ENCODE measurements at regions not wholly inside any gene's neighbourhood (a gene's known extent, or its start where the extent isn't known, plus 50 kb on each side); places are given as distances from the start of the nearest gene placed in this dataset.

GRCh38 chr12:90841336-90841735, 113.6 kb downstream of the CCER1 start:
- Mint-ChIP-seq H3K27me3 (no peaks in the 10 kb centered on the region), H3K9me3 (no peaks in the 10 kb centered on the region), H3K4me1 (no peaks in the 10 kb centered on the region), H3K36me3 (no peaks in the 10 kb centered on the region), H3K4me3 (no peak overlapping the region), H3K27ac (no peak overlapping the region)
- Histone ChIP-seq H3K27ac (ENCODE audit: low read depth, low read length) (no peak overlapping the region), H3K9me3 (ENCODE audit: low read length) (no peaks in the 10 kb centered on the region), H3K27me3 (ENCODE audit: insufficient read depth, low read length, poor library complexity, severe bottlenecking) (no peaks in the 10 kb centered on the region), H3K36me3 (ENCODE audit: insufficient read depth, low read length) (no peaks in the 10 kb centered on the region), H3K4me3 (ENCODE audit: low read length) (no peak overlapping the region), H3K4me1 (ENCODE audit: insufficient read depth, low read length) (no peaks in the 10 kb centered on the region)
- CTCF ChIA-PET = interaction anchor here (1.1 kb wide), 1 partner anchor 16 kb away, joined by 3 read pairs; no protein-coding TSS in a partner anchor
- no peak for DNase-seq
- POLR2A ChIA-PET = no interaction called here

DNA sequence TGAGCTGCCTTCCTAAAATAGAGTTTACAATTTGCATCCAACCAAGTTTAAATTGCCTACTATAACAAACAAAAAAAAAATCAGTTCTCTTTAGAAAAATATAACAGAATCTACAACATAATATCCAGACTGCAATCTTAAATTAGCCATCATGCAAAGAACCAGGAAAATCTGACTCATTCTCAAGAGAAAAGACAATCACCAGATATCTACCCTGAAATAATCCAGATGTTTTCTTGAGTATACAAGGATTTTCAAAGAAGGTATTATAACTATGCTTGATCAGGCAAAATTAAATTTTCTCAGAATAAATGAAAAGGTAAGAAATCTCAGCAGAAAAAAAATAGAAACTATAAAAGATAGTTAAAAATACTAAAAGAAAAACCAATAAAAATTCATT, 115.6 kb downstream of the CCER1 start:
- no peak overlapping the region for H3K27ac ChIP-seq (ENCODE audit: low read depth, low read length)
- H3K36me3 ChIP-seq (ENCODE audit: insufficient read depth, low read length) = no peaks in the 10 kb centered on the region
- ChIA-PET POLR2A (no interaction called here), CTCF (no interaction called here)
- no peaks in the 10 kb centered on the region for H3K4me1 Mint-ChIP-seq
- H3K27me3 Mint-ChIP-seq = no peaks in the 10 kb centered on the region
- no peak for DNase-seq
- H3K27me3 ChIP-seq (ENCODE audit: insufficient read depth, low read length, poor library complexity, severe bottlenecking) = no peaks in the 10 kb centered on the region
- no peaks in the 10 kb centered on the region for H3K9me3 ChIP-seq (ENCODE audit: low read length)
- no peaks in the 10 kb centered on the region for H3K9me3 Mint-ChIP-seq
- no peak overlapping the region for H3K27ac Mint-ChIP-seq
- no peaks in the 10 kb centered on the region for H3K4me1 ChIP-seq (ENCODE audit: insufficient read depth, low read length)
- H3K4me3 Mint-ChIP-seq = no peak overlapping the region
- no peaks in the 10 kb centered on the region for H3K36me3 Mint-ChIP-seq
- no peak overlapping the region for H3K4me3 ChIP-seq (ENCODE audit: low read length)

DNA sequence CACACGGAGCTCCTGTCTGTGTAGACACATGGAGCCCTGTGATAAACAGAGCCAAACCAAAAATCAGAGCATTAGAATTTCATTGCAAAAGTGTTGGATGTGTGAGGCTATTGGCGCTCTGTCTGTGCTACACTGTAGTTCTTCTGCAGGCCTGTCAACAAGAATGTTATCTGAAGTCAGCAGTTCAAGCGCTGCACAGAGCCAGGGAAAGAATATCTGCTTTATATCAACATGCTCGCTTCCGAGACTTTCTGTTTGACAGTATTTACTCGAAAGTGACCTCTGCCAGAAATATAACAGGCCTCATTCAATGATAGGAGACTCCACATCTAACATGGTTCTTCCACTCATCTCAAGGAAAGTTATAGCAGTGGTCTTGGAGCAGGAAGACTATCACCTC, 118.3 kb downstream of the CCER1 start:
- CTCF ChIA-PET = no interaction called here
- Histone ChIP-seq H3K9me3 (ENCODE audit: low read length) (no peaks in the 10 kb centered on the region), H3K27me3 (ENCODE audit: insufficient read depth, low read length, poor library complexity, severe bottlenecking) (no peaks in the 10 kb centered on the region), H3K36me3 (ENCODE audit: insufficient read depth, low read length) (no peaks in the 10 kb centered on the region), H3K4me3 (ENCODE audit: low read length) (no peak overlapping the region), H3K4me1 (ENCODE audit: insufficient read depth, low read length) (no peaks in the 10 kb centered on the region), H3K27ac (ENCODE audit: low read depth, low read length) (no peak overlapping the region)
- Mint-ChIP-seq H3K4me3 (no peak overlapping the region), H3K27ac (no peak overlapping the region), H3K36me3 (no peaks in the 10 kb centered on the region), H3K9me3 (no peaks in the 10 kb centered on the region), H3K27me3 (peaks cover 0 to 3% of the 10 kb centered on the region in 2 donors), H3K4me1 (peaks cover 0 to 5% (median 0%) of the 10 kb centered on the region in 3 donors)
- POLR2A ChIA-PET = no interaction called here
- no peak for DNase-seq

DNA sequence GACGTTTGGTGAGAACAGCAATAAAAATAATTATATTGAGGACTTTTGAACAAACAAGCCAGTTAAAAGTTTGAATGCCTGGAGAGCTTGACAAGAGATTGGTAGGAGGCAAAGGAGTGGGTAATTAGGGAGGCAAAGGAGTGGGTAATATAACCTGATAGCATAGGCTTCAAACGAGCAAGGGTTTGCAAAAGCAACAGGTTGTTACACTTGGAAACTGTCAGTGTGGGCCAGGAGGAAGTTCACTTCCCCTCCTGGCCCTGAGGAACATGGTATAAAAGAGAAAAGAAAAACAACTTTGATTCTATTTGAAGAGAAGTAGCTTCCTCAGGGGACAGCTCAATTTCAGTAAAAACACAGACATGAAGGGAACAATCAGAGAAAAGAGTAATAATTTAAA, 121.7 kb downstream of the CCER1 start:
- Mint-ChIP-seq H3K4me3 (no peak overlapping the region), H3K36me3 (no peaks in the 10 kb centered on the region), H3K9me3 (no peaks in the 10 kb centered on the region), H3K4me1 (peaks cover 0 to 5% (median 0%) of the 10 kb centered on the region in 3 donors), H3K27me3 (peaks cover 0 to 3% of the 10 kb centered on the region in 2 donors), H3K27ac (no peak overlapping the region)
- no peaks in the 10 kb centered on the region for H3K9me3 ChIP-seq (ENCODE audit: low read length)
- H3K27me3 ChIP-seq (ENCODE audit: insufficient read depth, low read length, poor library complexity, severe bottlenecking) = no peaks in the 10 kb centered on the region
- H3K36me3 ChIP-seq (ENCODE audit: insufficient read depth, low read length) = no peaks in the 10 kb centered on the region
- H3K4me3 ChIP-seq (ENCODE audit: low read length) = no peak overlapping the region
- H3K27ac ChIP-seq (ENCODE audit: low read depth, low read length) = no peak overlapping the region
- no peak for DNase-seq
- H3K4me1 ChIP-seq (ENCODE audit: insufficient read depth, low read length) = no peaks in the 10 kb centered on the region
- CTCF ChIA-PET = no interaction called here
- POLR2A ChIA-PET = no interaction called here

- Mint-ChIP-seq H3K27me3 (peaks cover 0 to 3% of the 10 kb centered on the region in 2 donors), H3K27ac (no peak overlapping the region), H3K9me3 (no peaks in the 10 kb centered on the region), H3K36me3 (no peaks in the 10 kb centered on the region), H3K4me1 (peaks cover 0 to 5% (median 0%) of the 10 kb centered on the region in 3 donors), H3K4me3 (no peak overlapping the region)
- no peak overlapping the region for H3K27ac ChIP-seq (ENCODE audit: low read depth, low read length)
- H3K4me1 ChIP-seq (ENCODE audit: insufficient read depth, low read length) = no peaks in the 10 kb centered on the region
- no peak for DNase-seq
- H3K27me3 ChIP-seq (ENCODE audit: insufficient read depth, low read length, poor library complexity, severe bottlenecking) = no peaks in the 10 kb centered on the region
- no peaks in the 10 kb centered on the region for H3K36me3 ChIP-seq (ENCODE audit: insufficient read depth, low read length)
- ChIA-PET CTCF (no interaction called here), POLR2A (no interaction called here)
- H3K4me3 ChIP-seq (ENCODE audit: low read length) = no peak overlapping the region
- no peaks in the 10 kb centered on the region for H3K9me3 ChIP-seq (ENCODE audit: low read length)
Observed at GRCh38 chr12:90832427-90832826, 122.5 kb downstream of the CCER1 start.

- Histone ChIP-seq H3K36me3 (ENCODE audit: insufficient read depth, low read length) (no peaks in the 10 kb centered on the region), H3K4me3 (ENCODE audit: low read length) (no peak overlapping the region), H3K9me3 (ENCODE audit: low read length) (no peaks in the 10 kb centered on the region), H3K27me3 (ENCODE audit: insufficient read depth, low read length, poor library complexity, severe bottlenecking) (no peaks in the 10 kb centered on the region), H3K27ac (ENCODE audit: low read depth, low read length) (no peak overlapping the region), H3K4me1 (ENCODE audit: insufficient read depth, low read length) (no peaks in the 10 kb centered on the region)
- POLR2A ChIA-PET = no interaction called here
- DNase-seq = no peak
- H3K27ac Mint-ChIP-seq = no peak overlapping the region
- H3K36me3 Mint-ChIP-seq = no peaks in the 10 kb centered on the region
- H3K4me1 Mint-ChIP-seq = peaks cover 0 to 5% (median 0%) of the 10 kb centered on the region in 3 donors
- CTCF ChIA-PET = no interaction called here
- H3K27me3 Mint-ChIP-seq = peaks cover 0 to 3% of the 10 kb centered on the region in 2 donors
- no peaks in the 10 kb centered on the region for H3K9me3 Mint-ChIP-seq
- no peak overlapping the region for H3K4me3 Mint-ChIP-seq
Observed at GRCh38 chr12:90831712-90832111, 123.3 kb downstream of the CCER1 start.

GRCh38 chr12:90829044-90829443, 125.9 kb downstream of the CCER1 start:
- CTCF ChIA-PET = no interaction called here
- DNase-seq = no peak

GRCh38 chr12:90828621-90829020, 126.4 kb downstream of the CCER1 start:
- no peak for DNase-seq
- CTCF ChIA-PET = no interaction called here
- H3K4me3 Mint-ChIP-seq = no peak overlapping the region
- Histone ChIP-seq H3K36me3 (ENCODE audit: insufficient read depth, low read length) (no peaks in the 10 kb centered on the region), H3K4me1 (ENCODE audit: insufficient read depth, low read length) (no peaks in the 10 kb centered on the region), H3K27ac (ENCODE audit: low read depth, low read length) (no peak overlapping the region), H3K9me3 (ENCODE audit: low read length) (no peaks in the 10 kb centered on the region), H3K4me3 (ENCODE audit: low read length) (no peak overlapping the region), H3K27me3 (ENCODE audit: insufficient read depth, low read length, poor library complexity, severe bottlenecking) (no peaks in the 10 kb centered on the region)
- no peaks in the 10 kb centered on the region for H3K9me3 Mint-ChIP-seq
- no peaks in the 10 kb centered on the region for H3K36me3 Mint-ChIP-seq
- H3K27me3 Mint-ChIP-seq = peaks cover 0 to 3% of the 10 kb centered on the region in 2 donors
- POLR2A ChIA-PET = no interaction called here
- H3K27ac Mint-ChIP-seq = no peak overlapping the region
- peaks cover 0 to 5% (median 0%) of the 10 kb centered on the region in 3 donors for H3K4me1 Mint-ChIP-seq

More at GRCh38 chr12:90829044-90829443, 125.9 kb downstream of the CCER1 start:
- Histone ChIP-seq H3K36me3 (ENCODE audit: insufficient read depth, low read length) (no peaks in the 10 kb centered on the region), H3K4me3 (ENCODE audit: low read length) (no peak overlapping the region), H3K9me3 (ENCODE audit: low read length) (no peaks in the 10 kb centered on the region), H3K27me3 (ENCODE audit: insufficient read depth, low read length, poor library complexity, severe bottlenecking) (no peaks in the 10 kb centered on the region), H3K4me1 (ENCODE audit: insufficient read depth, low read length) (no peaks in the 10 kb centered on the region), H3K27ac (ENCODE audit: low read depth, low read length) (no peak overlapping the region)
- POLR2A ChIA-PET = no interaction called here
- Mint-ChIP-seq H3K27me3 (peaks cover 0 to 3% of the 10 kb centered on the region in 2 donors), H3K27ac (no peak overlapping the region), H3K4me1 (peaks cover 0 to 5% (median 0%) of the 10 kb centered on the region in 3 donors), H3K9me3 (no peaks in the 10 kb centered on the region), H3K36me3 (no peaks in the 10 kb centered on the region), H3K4me3 (no peak overlapping the region)

DNA sequence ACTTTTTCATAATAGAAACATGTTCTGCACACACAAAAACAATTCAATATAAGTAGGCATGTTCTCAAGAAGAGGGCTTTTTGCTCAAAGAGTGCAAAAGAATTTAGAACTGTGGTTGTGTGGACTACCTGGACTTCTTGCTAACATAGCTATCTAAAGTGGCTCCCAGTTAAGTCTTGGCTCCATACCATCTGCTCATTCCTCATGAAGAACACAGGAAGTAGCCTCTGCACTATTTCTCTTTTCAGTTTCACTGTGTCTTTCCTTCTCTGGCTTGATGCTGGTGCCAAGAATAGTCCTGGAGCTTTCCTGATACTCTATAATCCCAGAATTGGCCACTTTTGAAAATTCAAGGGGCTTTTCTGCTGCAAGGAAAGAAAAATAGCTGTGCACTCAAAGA, 127.4 kb downstream of the CCER1 start:
- no peak overlapping the region for H3K27ac Mint-ChIP-seq
- Histone ChIP-seq H3K27me3 (ENCODE audit: insufficient read depth, low read length, poor library complexity, severe bottlenecking) (no peaks in the 10 kb centered on the region), H3K27ac (ENCODE audit: low read depth, low read length) (no peak overlapping the region), H3K36me3 (ENCODE audit: insufficient read depth, low read length) (no peaks in the 10 kb centered on the region), H3K4me3 (ENCODE audit: low read length) (no peak overlapping the region), H3K4me1 (ENCODE audit: insufficient read depth, low read length) (no peaks in the 10 kb centered on the region), H3K9me3 (ENCODE audit: low read length) (no peaks in the 10 kb centered on the region)
- H3K9me3 Mint-ChIP-seq = no peaks in the 10 kb centered on the region
- ChIA-PET CTCF (no interaction called here), POLR2A (no interaction called here)
- DNase-seq = no peak
- H3K4me1 Mint-ChIP-seq = no peaks in the 10 kb centered on the region
- peaks cover 0 to 3% of the 10 kb centered on the region in 2 donors for H3K27me3 Mint-ChIP-seq
- H3K36me3 Mint-ChIP-seq = no peaks in the 10 kb centered on the region
- H3K4me3 Mint-ChIP-seq = no peak overlapping the region

All from CD8-positive, alpha-beta memory T cell (primary cell).